LNCAP (cell line): ENCODE measurements at regions not wholly inside any gene's neighbourhood (a gene's known extent, or its start where the extent isn't known, plus 50 kb on each side); places are given as distances from the start of the nearest gene placed in this dataset.

Experiments
- TF ChIP-seq, protein P1 (sequence below): fragments of 450-650 bp; IDR thresholded peaks from 2 replicates; pipeline ENCODE4 v1.5.1; 2017; ENCODE audit warnings: mild to moderate bottlenecking

DNA sequence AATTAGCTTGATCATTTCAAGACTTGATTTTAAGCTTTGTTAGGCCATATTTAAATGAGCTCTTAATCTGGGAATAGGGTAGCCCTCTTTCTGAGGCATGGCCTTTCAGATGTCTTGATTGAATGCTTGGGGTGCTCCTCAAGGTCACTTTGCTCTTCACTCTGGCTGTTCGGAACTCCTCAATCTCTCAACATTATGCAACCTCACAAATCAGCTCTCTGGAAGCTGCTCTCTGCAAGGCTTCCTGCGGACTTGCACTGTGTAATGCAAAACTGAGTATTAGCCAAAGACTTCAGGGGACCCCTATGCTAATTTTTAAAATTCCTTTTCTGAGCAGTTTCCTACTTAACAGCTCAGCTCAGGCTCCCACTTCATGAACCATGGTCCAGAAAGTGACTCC is 398.3 kb downstream of the PRDM5 start:
- TF ChIP-seq, protein P1, sequence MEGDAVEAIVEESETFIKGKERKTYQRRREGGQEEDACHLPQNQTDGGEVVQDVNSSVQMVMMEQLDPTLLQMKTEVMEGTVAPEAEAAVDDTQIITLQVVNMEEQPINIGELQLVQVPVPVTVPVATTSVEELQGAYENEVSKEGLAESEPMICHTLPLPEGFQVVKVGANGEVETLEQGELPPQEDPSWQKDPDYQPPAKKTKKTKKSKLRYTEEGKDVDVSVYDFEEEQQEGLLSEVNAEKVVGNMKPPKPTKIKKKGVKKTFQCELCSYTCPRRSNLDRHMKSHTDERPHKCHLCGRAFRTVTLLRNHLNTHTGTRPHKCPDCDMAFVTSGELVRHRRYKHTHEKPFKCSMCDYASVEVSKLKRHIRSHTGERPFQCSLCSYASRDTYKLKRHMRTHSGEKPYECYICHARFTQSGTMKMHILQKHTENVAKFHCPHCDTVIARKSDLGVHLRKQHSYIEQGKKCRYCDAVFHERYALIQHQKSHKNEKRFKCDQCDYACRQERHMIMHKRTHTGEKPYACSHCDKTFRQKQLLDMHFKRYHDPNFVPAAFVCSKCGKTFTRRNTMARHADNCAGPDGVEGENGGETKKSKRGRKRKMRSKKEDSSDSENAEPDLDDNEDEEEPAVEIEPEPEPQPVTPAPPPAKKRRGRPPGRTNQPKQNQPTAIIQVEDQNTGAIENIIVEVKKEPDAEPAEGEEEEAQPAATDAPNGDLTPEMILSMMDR: no peak

DNA sequence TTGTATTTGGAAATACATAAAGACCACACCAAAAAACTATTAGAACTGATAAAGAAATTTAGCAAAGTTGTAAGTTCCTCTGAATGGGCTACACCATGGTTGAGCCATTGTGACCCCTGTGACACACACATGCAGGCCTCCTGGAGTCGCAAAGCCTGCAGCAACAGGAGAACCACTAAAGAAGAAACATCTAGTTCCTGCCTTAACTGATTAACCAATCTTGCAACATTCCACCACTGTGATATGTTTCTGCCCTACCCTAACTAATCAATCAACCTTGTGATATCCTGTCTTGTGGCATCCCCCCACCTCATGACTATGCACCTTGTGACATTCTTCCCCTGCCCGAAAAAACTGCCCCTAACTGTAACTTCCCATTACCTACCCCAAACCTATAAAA is 401.8 kb downstream of the PRDM5 start:
- TF ChIP-seq, protein P1: no peak

DNA sequence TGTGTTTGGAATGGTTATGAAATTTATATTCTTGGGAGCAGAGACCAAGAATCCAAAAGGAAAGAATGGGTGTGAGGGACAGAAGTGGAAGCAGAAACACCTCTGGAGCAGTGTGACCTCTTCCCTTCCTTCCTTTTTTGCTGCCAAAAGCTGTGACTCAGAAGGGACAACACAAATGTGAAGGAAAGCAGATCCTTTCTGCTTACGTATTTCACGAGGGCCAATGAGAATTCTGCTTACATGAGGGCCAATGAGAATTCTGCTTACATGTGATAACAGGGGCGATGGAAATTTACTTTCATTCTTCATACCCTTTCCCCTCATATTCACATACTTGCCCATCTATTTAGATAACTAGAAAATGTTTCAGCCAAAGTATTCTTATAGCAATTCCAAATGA is 404.6 kb downstream of the PRDM5 start:
- TF ChIP-seq, protein P1: no peak

DNA sequence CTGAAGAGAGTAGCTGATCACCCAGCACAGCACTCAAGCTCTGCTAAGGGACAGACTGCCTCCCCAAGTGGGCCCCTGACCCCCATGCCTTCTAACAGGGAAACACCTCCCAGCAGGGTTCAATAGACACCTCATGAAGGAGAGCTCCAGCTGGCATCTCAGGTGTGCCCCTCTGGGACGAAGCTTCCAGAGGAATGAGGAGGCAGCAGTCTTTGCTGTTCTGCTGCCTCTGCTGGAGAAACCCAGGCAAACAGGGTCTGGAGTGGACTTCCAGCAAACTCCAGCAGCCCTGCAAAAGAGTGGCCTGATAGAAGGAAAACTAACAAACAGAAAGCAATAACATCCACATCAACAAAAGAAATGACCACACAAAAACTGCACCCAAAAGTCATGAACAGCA is 412.8 kb downstream of the PRDM5 start:
- TF ChIP-seq, protein P1: no peak

DNA sequence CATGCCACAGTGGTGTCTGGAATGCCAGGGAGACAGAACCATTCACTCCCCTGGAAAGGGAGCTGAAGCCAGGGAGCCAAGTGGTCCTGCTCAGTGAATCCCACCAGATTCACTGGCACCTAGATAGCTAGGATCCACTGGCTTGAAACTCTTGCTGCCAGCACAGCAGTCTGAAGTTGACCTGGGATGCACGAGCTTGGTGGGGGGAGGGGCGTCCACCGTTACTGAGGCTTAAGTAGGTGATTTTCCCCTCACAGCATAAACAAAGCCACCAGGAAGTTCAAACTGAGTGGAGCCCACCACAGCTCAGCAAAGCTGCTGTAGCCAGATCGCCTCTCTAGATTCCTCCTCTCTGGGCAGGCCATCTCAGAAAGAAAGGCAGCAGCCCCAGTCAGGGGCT is 413.3 kb downstream of the PRDM5 start:
- TF ChIP-seq, protein P1: no peak

DNA sequence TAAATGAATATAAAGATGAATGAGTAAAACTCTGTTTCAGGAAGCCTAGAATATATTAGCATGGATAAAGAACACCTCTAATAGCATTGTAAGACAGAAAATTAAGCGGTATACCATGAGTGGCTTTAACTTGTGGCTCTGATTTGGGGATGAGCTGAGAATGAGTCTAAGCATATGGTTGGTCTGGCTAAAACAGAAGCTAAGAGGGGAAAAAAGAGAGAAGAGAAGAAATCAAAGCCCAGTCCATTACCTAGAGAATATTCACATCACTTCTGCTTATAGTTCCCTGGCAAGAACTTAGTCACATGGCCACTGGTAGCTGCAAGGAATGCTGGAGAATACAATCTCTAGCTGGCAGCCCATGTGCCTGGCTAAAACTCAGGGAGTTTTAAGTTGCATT is 414.5 kb downstream of the PRDM5 start:
- TF ChIP-seq, protein P1: no peak

DNA sequence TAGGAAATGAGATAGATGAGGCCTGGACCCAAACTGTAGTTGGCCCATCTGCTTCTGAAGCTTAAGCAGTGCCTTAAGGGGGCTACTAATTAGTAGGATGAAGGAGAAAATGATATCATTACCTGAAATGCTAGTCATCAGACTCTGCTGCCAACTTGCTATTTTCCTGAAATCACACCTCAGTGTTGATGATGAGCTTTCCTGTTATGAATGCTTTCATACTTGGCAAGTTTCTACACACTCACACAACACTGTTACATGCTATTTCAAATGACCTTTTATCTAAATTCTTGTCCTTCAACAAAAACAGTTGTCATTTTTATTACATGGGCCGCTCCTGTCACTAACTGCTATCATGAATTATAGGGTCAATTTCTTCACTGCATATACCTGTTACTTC is 416.0 kb downstream of the PRDM5 start:
- TF ChIP-seq, protein P1: no peak

DNA sequence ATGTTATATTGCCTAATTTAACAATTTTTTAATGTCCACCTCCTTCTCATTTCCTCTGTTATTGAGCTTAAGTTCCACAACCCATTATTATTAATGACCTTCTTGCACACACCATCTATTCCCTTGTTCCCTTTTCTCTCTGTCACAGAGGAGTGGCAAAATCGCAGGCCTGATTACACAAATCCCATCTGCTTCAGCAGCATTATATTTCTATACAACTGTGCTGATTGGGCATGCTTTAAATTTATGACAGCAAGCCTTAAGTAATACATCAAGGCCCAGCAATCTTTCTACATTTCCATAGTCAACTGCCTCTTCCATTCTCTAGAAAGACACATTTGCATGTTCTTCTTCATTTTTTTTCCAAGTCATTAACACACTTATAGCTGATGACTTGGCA is 423.8 kb downstream of the PRDM5 start:
- TF ChIP-seq, protein P1: no peak
